ENCODE measurements at regions not wholly inside any gene's neighbourhood (a gene's known extent, or its start where the extent isn't known, plus 50 kb on each side); places are given as distances from the start of the nearest gene placed in this dataset.

DNA sequence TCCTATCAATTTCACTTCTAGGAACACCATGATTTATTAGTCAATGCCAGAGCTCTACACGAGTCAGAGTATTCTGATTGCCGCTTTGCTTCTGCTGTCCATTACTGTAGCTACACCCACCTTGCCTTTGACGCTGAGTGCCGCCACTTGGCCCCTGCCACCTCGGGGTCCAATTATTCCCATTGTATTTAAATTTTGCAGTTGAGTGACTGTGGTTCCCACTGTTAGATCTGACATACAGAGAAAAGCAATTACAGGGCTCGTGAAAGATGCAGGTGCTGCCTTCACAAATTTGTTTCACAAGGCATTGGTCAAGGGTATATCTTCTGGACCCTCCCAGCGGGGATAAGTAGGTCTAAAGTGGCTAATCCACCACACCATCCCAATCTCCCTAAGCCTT, 428.9 kb downstream of the SIPA1L2 start:
- Histone ChIP-seq H2BK20ac (ENCODE audit: low read depth, low read length, poor library complexity, severe bottlenecking) (no peak overlapping the region), H2AFZ (ENCODE audit: low read length) (no peak overlapping the region), H3K18ac (ENCODE audit: insufficient read length, low read depth, low read length) (no peak overlapping the region), H4K91ac (ENCODE audit: insufficient read length, low read depth, low read length) (no peak overlapping the region), H2BK5ac (ENCODE audit: insufficient read length, low read length) (no peak overlapping the region), H3K27ac (ENCODE audit: insufficient read length, low read depth, low read length) (no peak overlapping the region), H2AK5ac (ENCODE audit: insufficient read length, low read length) (no peak overlapping the region), H2BK120ac (ENCODE audit: low read depth, low read length, poor library complexity, severe bottlenecking) (no peak overlapping the region), H4K5ac (ENCODE audit: insufficient read length, low read depth, low read length) (no peak overlapping the region), H3K79me1 (ENCODE audit: insufficient read depth, low read depth, low read length, poor library complexity, severe bottlenecking) (no peaks in the 10 kb centered on the region), H3K9me3 (ENCODE audit: control insufficient read depth, low read depth, low read length) (peaks cover 7% of the 10 kb centered on the region), H3K27me3 (ENCODE audit: insufficient read depth, low read length) (no peaks in the 10 kb centered on the region), H3K23me2 (ENCODE audit: insufficient read length, low read depth, low read length, poor library complexity, severe bottlenecking) (no peaks in the 10 kb centered on the region), H4K20me1 (ENCODE audit: control insufficient read depth, insufficient read depth, insufficient read length) (no peaks in the 10 kb centered on the region), H3K79me2 (ENCODE audit: insufficient read depth, low read length) (no peaks in the 10 kb centered on the region), H4K8ac (replicated peaks; ENCODE audit: insufficient read length, low read depth, low read length) (no peak overlapping the region), H3K4me2 (ENCODE audit: insufficient read depth, insufficient read length, low read length) (no peak overlapping the region), H3K4ac (ENCODE audit: low read depth, low read length) (no peak overlapping the region), H2BK12ac (ENCODE audit: insufficient read length, low read depth, low read length) (no peak overlapping the region), H3K23ac (ENCODE audit: insufficient read length, low read depth, low read length) (no peak overlapping the region), H3T11ph (ENCODE audit: low read length) (no peak overlapping the region), H3K9ac (ENCODE audit: extremely low read depth, insufficient read length, low read length) (no peak overlapping the region), H3K14ac (ENCODE audit: insufficient read depth, low read length) (no peak overlapping the region), H3K4me1 (ENCODE audit: insufficient read depth, low read length) (no peaks in the 10 kb centered on the region), H3K56ac (ENCODE audit: insufficient read length, low read depth, low read length) (no peak overlapping the region), H2BK15ac (ENCODE audit: low read depth, low read length) (no peak overlapping the region)
- Mint-ChIP-seq H3K4me1 (no peaks in the 10 kb centered on the region), H3K36me3 (ENCODE audit: insufficient read depth in 1 of 3, low read depth in 3 of 3) (peaks cover 32 to 60% (median 56%) of the 10 kb centered on the region in 3 experiments), H3K4me3 (no peak overlapping the region), H3K9me3 (peaks cover 28 to 33% of the 10 kb centered on the region in 2 experiments), H3K27me3 (ENCODE audit: low read depth) (no peaks in the 10 kb centered on the region; the same call in 1 of the 2 replicates), H3K27ac (no peak overlapping the region)
- TF ChIP-seq, protein P1, sequence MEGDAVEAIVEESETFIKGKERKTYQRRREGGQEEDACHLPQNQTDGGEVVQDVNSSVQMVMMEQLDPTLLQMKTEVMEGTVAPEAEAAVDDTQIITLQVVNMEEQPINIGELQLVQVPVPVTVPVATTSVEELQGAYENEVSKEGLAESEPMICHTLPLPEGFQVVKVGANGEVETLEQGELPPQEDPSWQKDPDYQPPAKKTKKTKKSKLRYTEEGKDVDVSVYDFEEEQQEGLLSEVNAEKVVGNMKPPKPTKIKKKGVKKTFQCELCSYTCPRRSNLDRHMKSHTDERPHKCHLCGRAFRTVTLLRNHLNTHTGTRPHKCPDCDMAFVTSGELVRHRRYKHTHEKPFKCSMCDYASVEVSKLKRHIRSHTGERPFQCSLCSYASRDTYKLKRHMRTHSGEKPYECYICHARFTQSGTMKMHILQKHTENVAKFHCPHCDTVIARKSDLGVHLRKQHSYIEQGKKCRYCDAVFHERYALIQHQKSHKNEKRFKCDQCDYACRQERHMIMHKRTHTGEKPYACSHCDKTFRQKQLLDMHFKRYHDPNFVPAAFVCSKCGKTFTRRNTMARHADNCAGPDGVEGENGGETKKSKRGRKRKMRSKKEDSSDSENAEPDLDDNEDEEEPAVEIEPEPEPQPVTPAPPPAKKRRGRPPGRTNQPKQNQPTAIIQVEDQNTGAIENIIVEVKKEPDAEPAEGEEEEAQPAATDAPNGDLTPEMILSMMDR (conservative IDR thresholded peaks at IDR 0.05): no peak
- no peak for DNase-seq
- no CpG with 5 or more reads among the region's 7 CpGs for WGBS (ENCODE audit: extremely low coverage, insufficient read length, low lambda C conversion rate)
